ENCODE measurements at regions not wholly inside any gene's neighbourhood (a gene's known extent, or its start where the extent isn't known, plus 50 kb on each side); places are given as distances from the start of the nearest gene placed in this dataset.

DNA sequence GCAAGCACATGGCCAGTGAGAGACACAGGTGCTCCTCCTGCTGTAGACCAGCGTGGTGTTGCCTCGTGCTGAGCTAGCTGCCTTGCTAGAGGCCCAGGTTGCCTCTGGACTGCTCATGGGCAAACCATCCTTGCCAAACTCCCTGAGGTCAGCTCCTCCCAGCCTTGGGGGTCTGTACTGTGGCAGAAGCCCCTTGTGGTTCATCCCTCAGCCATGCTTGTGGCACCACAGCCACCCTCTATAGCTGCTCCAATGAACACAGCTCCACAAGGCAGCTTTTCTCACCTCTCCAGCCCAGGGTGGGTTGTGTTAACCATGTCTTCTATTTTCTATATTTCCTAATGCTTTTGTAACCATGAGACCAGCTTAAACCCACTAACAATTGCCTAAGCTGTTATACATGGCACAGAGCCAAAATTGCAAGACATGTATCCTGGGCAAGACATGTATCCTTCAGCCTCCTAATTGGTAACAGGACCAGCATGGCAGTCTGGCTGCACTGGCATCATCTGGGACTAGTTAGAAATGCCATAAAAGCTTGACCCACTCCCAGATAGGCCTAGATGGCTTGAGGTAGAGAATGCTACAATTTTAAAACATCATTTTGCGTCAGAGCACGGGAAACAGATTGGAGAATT is 183.1 kb upstream of the S1PR3 start:
- H2AK5ac ChIP-seq (ENCODE audit: insufficient read length, low read length) = no peak overlapping the region
- no peaks in the 10 kb centered on the region for H3K79me1 ChIP-seq (ENCODE audit: insufficient read depth, low read depth, low read length, poor library complexity, severe bottlenecking)
- no peak overlapping the region for H3K4ac ChIP-seq (ENCODE audit: low read depth, low read length)
- Mint-ChIP-seq H3K36me3 (ENCODE audit: insufficient read depth in 1 of 3, low read depth in 3 of 3) (no peaks in the 10 kb centered on the region; a peak in 1 of 7 replicates), H3K9me3 (peaks cover 0 to 2% of the 10 kb centered on the region in 2 experiments; a peak in 1 of 5 replicates), H3K27me3 (ENCODE audit: low read depth) (peaks cover 4% of the 10 kb centered on the region; the same call in 1 of the 2 replicates), H3K27ac (no peak overlapping the region), H3K4me1 (peaks cover 5 to 11% of the 10 kb centered on the region in 2 experiments), H3K4me3 (no peak overlapping the region)
- no peak overlapping the region for H2BK20ac ChIP-seq (ENCODE audit: low read depth, low read length, poor library complexity, severe bottlenecking)
- no peaks in the 10 kb centered on the region for H4K20me1 ChIP-seq (ENCODE audit: control insufficient read depth, insufficient read depth, insufficient read length)
- H3K4me1 ChIP-seq (ENCODE audit: insufficient read depth, low read length) = no peaks in the 10 kb centered on the region
- no peak overlapping the region for H3K56ac ChIP-seq (ENCODE audit: insufficient read length, low read depth, low read length)
- no peak overlapping the region for H2BK5ac ChIP-seq (ENCODE audit: insufficient read length, low read length)
- H3K79me2 ChIP-seq (ENCODE audit: insufficient read depth, low read length) = no peaks in the 10 kb centered on the region
- TF ChIP-seq, protein P1, sequence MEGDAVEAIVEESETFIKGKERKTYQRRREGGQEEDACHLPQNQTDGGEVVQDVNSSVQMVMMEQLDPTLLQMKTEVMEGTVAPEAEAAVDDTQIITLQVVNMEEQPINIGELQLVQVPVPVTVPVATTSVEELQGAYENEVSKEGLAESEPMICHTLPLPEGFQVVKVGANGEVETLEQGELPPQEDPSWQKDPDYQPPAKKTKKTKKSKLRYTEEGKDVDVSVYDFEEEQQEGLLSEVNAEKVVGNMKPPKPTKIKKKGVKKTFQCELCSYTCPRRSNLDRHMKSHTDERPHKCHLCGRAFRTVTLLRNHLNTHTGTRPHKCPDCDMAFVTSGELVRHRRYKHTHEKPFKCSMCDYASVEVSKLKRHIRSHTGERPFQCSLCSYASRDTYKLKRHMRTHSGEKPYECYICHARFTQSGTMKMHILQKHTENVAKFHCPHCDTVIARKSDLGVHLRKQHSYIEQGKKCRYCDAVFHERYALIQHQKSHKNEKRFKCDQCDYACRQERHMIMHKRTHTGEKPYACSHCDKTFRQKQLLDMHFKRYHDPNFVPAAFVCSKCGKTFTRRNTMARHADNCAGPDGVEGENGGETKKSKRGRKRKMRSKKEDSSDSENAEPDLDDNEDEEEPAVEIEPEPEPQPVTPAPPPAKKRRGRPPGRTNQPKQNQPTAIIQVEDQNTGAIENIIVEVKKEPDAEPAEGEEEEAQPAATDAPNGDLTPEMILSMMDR (conservative IDR thresholded peaks at IDR 0.05) = no peak
- H2BK120ac ChIP-seq (ENCODE audit: low read depth, low read length, poor library complexity, severe bottlenecking) = no peak overlapping the region
- H3K9ac ChIP-seq (ENCODE audit: extremely low read depth, insufficient read length, low read length) = no peak overlapping the region
- WGBS (ENCODE audit: extremely low coverage, insufficient read length, low lambda C conversion rate) = no CpG with 5 or more reads among the region's 4 CpGs
- no peak for DNase-seq
- H3K18ac ChIP-seq (ENCODE audit: insufficient read length, low read depth, low read length) = no peak overlapping the region
- H4K5ac ChIP-seq (ENCODE audit: insufficient read length, low read depth, low read length) = no peak overlapping the region
- H3K27me3 ChIP-seq (ENCODE audit: insufficient read depth, low read length) = no peaks in the 10 kb centered on the region
- H3T11ph ChIP-seq (ENCODE audit: low read length) = no peak overlapping the region
- no peak overlapping the region for H2AFZ ChIP-seq (ENCODE audit: low read length)
- H3K14ac ChIP-seq (ENCODE audit: insufficient read depth, low read length) = no peak overlapping the region
- no peak overlapping the region for H2BK15ac ChIP-seq (ENCODE audit: low read depth, low read length)
- no peak overlapping the region for H4K8ac ChIP-seq (replicated peaks; ENCODE audit: insufficient read length, low read depth, low read length)
- no peak overlapping the region for H4K91ac ChIP-seq (ENCODE audit: insufficient read length, low read depth, low read length)
- no peak overlapping the region for H3K4me2 ChIP-seq (ENCODE audit: insufficient read depth, insufficient read length, low read length)
- H3K23me2 ChIP-seq (ENCODE audit: insufficient read length, low read depth, low read length, poor library complexity, severe bottlenecking) = no peaks in the 10 kb centered on the region
- no peak overlapping the region for H3K23ac ChIP-seq (ENCODE audit: insufficient read length, low read depth, low read length)
- no peak overlapping the region for H3K27ac ChIP-seq (ENCODE audit: insufficient read length, low read depth, low read length)
- H2BK12ac ChIP-seq (ENCODE audit: insufficient read length, low read depth, low read length) = no peak overlapping the region
- no peaks in the 10 kb centered on the region for H3K9me3 ChIP-seq (ENCODE audit: control insufficient read depth, low read depth, low read length)

Measured in H9 (cell line).